Posterior vena cava (tissue), 2 donors: ENCODE measurements at regions not wholly inside any gene's neighbourhood (a gene's known extent, or its start where the extent isn't known, plus 50 kb on each side); places are given as distances from the start of the nearest gene placed in this dataset.
"Not testable (repeated sequence)": the region's sequence is repeated elsewhere in the genome, so short reads cannot be mapped to it uniquely, and the experiment has no call there.

Experiments used
- DNase-seq: peaks from one replicate; pipeline ENCODE4 v3.0.0-alpha.2; 2020; ENCODE audit warnings: low spot score
- intact Hi-C, 2 donors: fragments of 100-400 bp; cut with DNase I; formaldehyde crosslinking; loops; one replicate each; pipeline versions ENCODE4 v1.14.1 to v1.14.2; 2022 to 2023
- donor health status: DM: yes; HTN: yes; CAD: no.
- donor health status: DM: yes; HTN: yes; CAD: no.

- intact Hi-C loops: no loop called here
- no peak for DNase-seq
Observed at GRCh38 chr3:177835917-177836316, 638.6 kb upstream of the TBL1XR1 start.

- intact Hi-C loops: no loop called here
- no peak for DNase-seq
Observed at GRCh38 chr3:177836671-177837070, 639.4 kb upstream of the TBL1XR1 start.

GRCh38 chr3:177837951-177838655 is 640.8 kb upstream of the TBL1XR1 start:
- intact Hi-C loops: no loop called here
- DNase-seq: no peak

- intact Hi-C loops: no loop called here
- DNase-seq: no peak
Observed at GRCh38 chr3:177838766-177839350, 641.6 kb upstream of the TBL1XR1 start.

GRCh38 chr3:177842302-177842701 is 645.0 kb upstream of the TBL1XR1 start:
- intact Hi-C loops: no loop called here
- no peak for DNase-seq

- intact Hi-C loops: no loop called here
Observed at GRCh38 chr3:177842743-177843734, 645.8 kb upstream of the TBL1XR1 start.

GRCh38 chr3:177852001-177852807 is 654.9 kb upstream of the TBL1XR1 start:
- no peak for DNase-seq
- intact Hi-C loops: no loop called here

More at GRCh38 chr3:177842743-177843734, 645.8 kb upstream of the TBL1XR1 start:
- DNase-seq: no peak

GRCh38 chr3:177855021-177855420 is 657.7 kb upstream of the TBL1XR1 start:
- no peak for DNase-seq
- intact Hi-C loops: no loop called here

- intact Hi-C loops: no loop called here
- DNase-seq: no peak
Observed at GRCh38 chr3:177860184-177860583, 662.9 kb upstream of the TBL1XR1 start.

- DNase-seq: no peak
- intact Hi-C loops: no loop called here
Observed at GRCh38 chr3:177862962-177863491, 665.7 kb upstream of the TBL1XR1 start.

GRCh38 chr3:177871267-177871666 is 665.0 kb upstream of the KCNMB2 start:
- DNase-seq: not testable (repeated sequence)

GRCh38 chr3:177878192-177878591 is 658.0 kb upstream of the KCNMB2 start:
- no peak for DNase-seq
- intact Hi-C loops: no loop called here

More at GRCh38 chr3:177871267-177871666, 665.0 kb upstream of the KCNMB2 start:
- intact Hi-C loops: not testable (repeated sequence)

- intact Hi-C loops: no loop called here
- DNase-seq: no peak
Observed at GRCh38 chr3:177878957-177879356, 657.3 kb upstream of the KCNMB2 start.

- intact Hi-C loops: loop anchor here in 1 of 2 donors (2.0 kb wide), 1 partner anchor 75 kb away; no protein-coding TSS in a partner anchor
- DNase-seq: no peak
Observed at GRCh38 chr3:177881351-177881750, 654.9 kb upstream of the KCNMB2 start.

GRCh38 chr3:177882124-177882648 is 654.0 kb upstream of the KCNMB2 start:
- intact Hi-C loops: no loop called here
- DNase-seq: no peak

GRCh38 chr3:177883091-177883490 is 653.1 kb upstream of the KCNMB2 start:
- intact Hi-C loops: no loop called here

GRCh38 chr3:177883957-177884356 is 652.3 kb upstream of the KCNMB2 start:
- DNase-seq: no peak
- intact Hi-C loops: no loop called here

More at GRCh38 chr3:177883091-177883490, 653.1 kb upstream of the KCNMB2 start:
- no peak for DNase-seq

GRCh38 chr3:177885063-177885462 is 651.2 kb upstream of the KCNMB2 start:
- DNase-seq: no peak
- intact Hi-C loops: no loop called here

GRCh38 chr3:177886501-177886900 is 649.7 kb upstream of the KCNMB2 start:
- DNase-seq: no peak
- intact Hi-C loops: no loop called here
